ENCODE measurements at regions not wholly inside any gene's neighbourhood (a gene's known extent, or its start where the extent isn't known, plus 50 kb on each side); places are given as distances from the start of the nearest gene placed in this dataset.

- DNase-seq (ENCODE audit: low spot score) (no peak), ATAC-seq (no peak)
- Mint-ChIP-seq H3K9me3 (no peaks in the 10 kb centered on the region), H3K36me3 (no peaks in the 10 kb centered on the region), H3K4me3 (no peak overlapping the region), H3K27ac (no peak overlapping the region), H3K4me1 (peaks cover 4% of the 10 kb centered on the region), H3K27me3 (ENCODE audit: low read depth) (no peaks in the 10 kb centered on the region; the same call in 1 of the 2 replicates)
- TF ChIP-seq RELA (CRISPR knock-in tag; IDR thresholded peaks at IDR 0.05; ENCODE audit: borderline replicate concordance) (no peak), GTF2I (CRISPR knock-in tag; conservative IDR thresholded peaks at IDR 0.05) (no peak), ZNF425 (CRISPR knock-in tag; conservative IDR thresholded peaks at IDR 0.05) (no peak), ZNF396 (CRISPR knock-in tag; IDR thresholded peaks at IDR 0.05; ENCODE audit: borderline replicate concordance) (no peak), ELF4 (CRISPR knock-in tag; IDR thresholded peaks at IDR 0.05; ENCODE audit: low read depth) (no peak), SMAD4 (CRISPR knock-in tag; IDR thresholded peaks at IDR 0.05) (no peak), USF1 (CRISPR knock-in tag; IDR thresholded peaks at IDR 0.05) (no peak), MYBL2 (CRISPR knock-in tag; IDR thresholded peaks at IDR 0.05) (no peak), CBFB (CRISPR knock-in tag; IDR thresholded peaks at IDR 0.05; ENCODE audit: low read depth) (no peak), ZNF263 (CRISPR knock-in tag; IDR thresholded peaks at IDR 0.05; ENCODE audit: low read depth) (no peak), ERG (CRISPR knock-in tag; IDR thresholded peaks at IDR 0.05) (no peak), ZNF317 (CRISPR knock-in tag; IDR thresholded peaks at IDR 0.05; ENCODE audit: borderline replicate concordance, low read depth) (no peak), TEAD4 (CRISPR knock-in tag; IDR thresholded peaks at IDR 0.05) (no peak), AFF4 (CRISPR knock-in tag; IDR thresholded peaks at IDR 0.05; ENCODE audit: borderline replicate concordance) (no peak), HMGA2 (CRISPR knock-in tag; IDR thresholded peaks at IDR 0.05) (no peak), SOX15 (CRISPR knock-in tag; IDR thresholded peaks at IDR 0.05) (no peak), ETV6 (CRISPR knock-in tag; IDR thresholded peaks at IDR 0.05) (no peak)
- TF ChIP-seq, protein P1, sequence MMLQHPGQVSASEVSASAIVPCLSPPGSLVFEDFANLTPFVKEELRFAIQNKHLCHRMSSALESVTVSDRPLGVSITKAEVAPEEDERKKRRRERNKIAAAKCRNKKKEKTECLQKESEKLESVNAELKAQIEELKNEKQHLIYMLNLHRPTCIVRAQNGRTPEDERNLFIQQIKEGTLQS (CRISPR knock-in tag; conservative IDR thresholded peaks at IDR 0.05) = no peak
- TF ChIP-seq, protein P2, sequence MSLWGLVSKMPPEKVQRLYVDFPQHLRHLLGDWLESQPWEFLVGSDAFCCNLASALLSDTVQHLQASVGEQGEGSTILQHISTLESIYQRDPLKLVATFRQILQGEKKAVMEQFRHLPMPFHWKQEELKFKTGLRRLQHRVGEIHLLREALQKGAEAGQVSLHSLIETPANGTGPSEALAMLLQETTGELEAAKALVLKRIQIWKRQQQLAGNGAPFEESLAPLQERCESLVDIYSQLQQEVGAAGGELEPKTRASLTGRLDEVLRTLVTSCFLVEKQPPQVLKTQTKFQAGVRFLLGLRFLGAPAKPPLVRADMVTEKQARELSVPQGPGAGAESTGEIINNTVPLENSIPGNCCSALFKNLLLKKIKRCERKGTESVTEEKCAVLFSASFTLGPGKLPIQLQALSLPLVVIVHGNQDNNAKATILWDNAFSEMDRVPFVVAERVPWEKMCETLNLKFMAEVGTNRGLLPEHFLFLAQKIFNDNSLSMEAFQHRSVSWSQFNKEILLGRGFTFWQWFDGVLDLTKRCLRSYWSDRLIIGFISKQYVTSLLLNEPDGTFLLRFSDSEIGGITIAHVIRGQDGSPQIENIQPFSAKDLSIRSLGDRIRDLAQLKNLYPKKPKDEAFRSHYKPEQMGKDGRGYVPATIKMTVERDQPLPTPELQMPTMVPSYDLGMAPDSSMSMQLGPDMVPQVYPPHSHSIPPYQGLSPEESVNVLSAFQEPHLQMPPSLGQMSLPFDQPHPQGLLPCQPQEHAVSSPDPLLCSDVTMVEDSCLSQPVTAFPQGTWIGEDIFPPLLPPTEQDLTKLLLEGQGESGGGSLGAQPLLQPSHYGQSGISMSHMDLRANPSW (CRISPR knock-in tag; conservative IDR thresholded peaks at IDR 0.05; ENCODE audit: low read depth) = no peak
- ChIA-PET CTCF (no interaction called here), POLR2A (no interaction called here)
Observed at GRCh38 chr10:90350122-90350521, 507.7 kb downstream of the HTR7 start.

All from WTC11 (cell line).